Astrocyte (in vitro differentiated cells and primary cell): ENCODE measurements at regions not wholly inside any gene's neighbourhood (a gene's known extent, or its start where the extent isn't known, plus 50 kb on each side); places are given as distances from the start of the nearest gene placed in this dataset.

Source experiments
- EZH2 ChIP-seq: IDR thresholded peaks from 2 replicates; pipeline ENCODE4 v1.6.1; 2012; ENCODE audit warnings: mild to moderate bottlenecking, low read length, inconsistent platforms; ENCODE audit not compliant: insufficient read depth
- TF ChIP-seq, protein P1 (sequence below): IDR thresholded peaks from 2 replicates; pipeline ENCODE4 v1.5.1; 2011; ENCODE audit warnings: low read depth, mild to moderate bottlenecking, inconsistent platforms, low read length, moderate library complexity; ENCODE audit not compliant: insufficient read depth

DNA sequence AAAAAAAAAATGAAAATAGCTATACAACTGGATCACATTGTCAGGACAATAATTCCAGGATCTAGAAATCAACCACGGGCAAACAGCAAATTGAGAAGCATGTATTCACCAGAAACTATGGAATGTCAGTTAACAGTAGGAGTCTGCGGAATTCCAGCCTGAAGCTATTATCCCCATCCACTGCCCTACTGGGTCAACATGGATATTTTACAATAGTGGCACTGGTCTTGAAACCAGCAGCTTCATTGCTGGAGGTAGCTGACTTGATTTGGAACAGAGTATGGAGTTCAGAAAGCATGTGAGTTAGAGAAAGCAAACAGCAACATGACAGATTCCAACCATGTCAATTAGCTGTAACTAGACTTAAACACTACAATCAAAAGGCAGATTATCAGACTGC lies 55.7 kb upstream of the PDE1A start:
- TF ChIP-seq, protein P1, sequence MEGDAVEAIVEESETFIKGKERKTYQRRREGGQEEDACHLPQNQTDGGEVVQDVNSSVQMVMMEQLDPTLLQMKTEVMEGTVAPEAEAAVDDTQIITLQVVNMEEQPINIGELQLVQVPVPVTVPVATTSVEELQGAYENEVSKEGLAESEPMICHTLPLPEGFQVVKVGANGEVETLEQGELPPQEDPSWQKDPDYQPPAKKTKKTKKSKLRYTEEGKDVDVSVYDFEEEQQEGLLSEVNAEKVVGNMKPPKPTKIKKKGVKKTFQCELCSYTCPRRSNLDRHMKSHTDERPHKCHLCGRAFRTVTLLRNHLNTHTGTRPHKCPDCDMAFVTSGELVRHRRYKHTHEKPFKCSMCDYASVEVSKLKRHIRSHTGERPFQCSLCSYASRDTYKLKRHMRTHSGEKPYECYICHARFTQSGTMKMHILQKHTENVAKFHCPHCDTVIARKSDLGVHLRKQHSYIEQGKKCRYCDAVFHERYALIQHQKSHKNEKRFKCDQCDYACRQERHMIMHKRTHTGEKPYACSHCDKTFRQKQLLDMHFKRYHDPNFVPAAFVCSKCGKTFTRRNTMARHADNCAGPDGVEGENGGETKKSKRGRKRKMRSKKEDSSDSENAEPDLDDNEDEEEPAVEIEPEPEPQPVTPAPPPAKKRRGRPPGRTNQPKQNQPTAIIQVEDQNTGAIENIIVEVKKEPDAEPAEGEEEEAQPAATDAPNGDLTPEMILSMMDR: no peak
- TF ChIP-seq EZH2: no peak
